ENCODE measurements at regions not wholly inside any gene's neighbourhood (a gene's known extent, or its start where the extent isn't known, plus 50 kb on each side); places are given as distances from the start of the nearest gene placed in this dataset.

GRCh38 chr15:29933042-29933803 is 111.0 kb upstream of the TJP1 start:
- Mint-ChIP-seq H3K27ac (ENCODE audit: unreplicated experiment) (no peak overlapping the region), H3K27me3 (ENCODE audit: low read depth) (peaks cover 3% of the 10 kb centered on the region)
- no peak for TF ChIP-seq CTCF (conservative IDR thresholded peaks at IDR 0.05)

GRCh38 chr15:29926083-29926388 is 103.8 kb upstream of the TJP1 start:
- Mint-ChIP-seq H3K27me3 (ENCODE audit: low read depth) (peaks cover 3% of the 10 kb centered on the region), H3K36me3 (ENCODE audit: low read depth) (no peaks in the 10 kb centered on the region), H3K27ac (ENCODE audit: unreplicated experiment) (no peak overlapping the region), H3K4me1 (peaks cover 12% of the 10 kb centered on the region), H3K9me3 (no peaks in the 10 kb centered on the region), H3K4me3 (no peak overlapping the region)
- DNase-seq (ENCODE audit: low read depth, low spot score), result no peak
- no peak for TF ChIP-seq CTCF (conservative IDR thresholded peaks at IDR 0.05)

More at GRCh38 chr15:29933042-29933803, 111.0 kb upstream of the TJP1 start:
- no peaks in the 10 kb centered on the region for H3K4me1 Mint-ChIP-seq
- no peaks in the 10 kb centered on the region for H3K36me3 Mint-ChIP-seq (ENCODE audit: low read depth)
- no peak for DNase-seq (ENCODE audit: low read depth, low spot score)
- H3K9me3 Mint-ChIP-seq, result no peaks in the 10 kb centered on the region
- H3K4me3 Mint-ChIP-seq, result no peak overlapping the region

DNA sequence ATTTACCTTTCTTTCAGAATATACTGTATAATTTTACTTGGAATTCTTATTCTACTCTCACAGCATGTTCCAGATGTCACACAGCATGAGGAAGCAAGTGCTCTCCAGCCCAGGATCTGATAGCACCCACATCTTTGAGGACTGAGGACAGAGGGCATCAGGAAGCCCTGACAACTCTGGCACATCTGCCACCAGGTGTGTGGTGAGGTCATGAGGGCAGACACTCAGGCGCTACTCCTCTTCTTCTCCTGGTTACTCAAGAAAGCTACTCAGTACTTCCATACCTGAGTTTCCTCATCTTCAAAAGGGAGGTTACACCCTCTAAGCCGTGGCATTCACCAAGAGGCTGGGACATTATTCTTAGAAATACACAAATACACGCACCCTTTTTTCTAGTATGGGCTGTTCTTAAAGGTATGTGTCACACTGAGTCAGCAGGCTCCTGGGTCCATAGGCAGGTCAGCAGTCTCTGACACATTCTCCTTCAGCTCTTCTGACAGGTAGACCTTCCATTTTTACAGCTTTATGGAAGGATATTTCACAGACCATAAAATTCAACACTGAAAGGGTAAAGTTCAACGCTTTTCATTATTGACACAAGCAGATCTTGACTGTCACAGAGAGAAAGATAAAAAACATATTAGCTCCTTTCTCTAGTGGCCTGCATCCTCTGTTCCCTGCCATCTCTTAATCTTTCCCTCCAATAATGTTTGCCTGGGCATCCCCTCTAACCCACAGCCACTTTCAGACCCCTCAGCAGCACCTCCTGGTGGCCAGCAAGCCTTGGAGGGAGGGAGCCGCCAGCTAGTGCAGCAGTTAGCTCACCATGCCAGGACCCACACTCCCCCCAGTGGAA is 103.2 kb upstream of the TJP1 start:
- TF ChIP-seq CTCF (conservative IDR thresholded peaks at IDR 0.05), result peak; percentile 77
- Mint-ChIP-seq H3K27me3 (ENCODE audit: low read depth) (peaks cover 5% of the 10 kb centered on the region), H3K36me3 (ENCODE audit: low read depth) (no peaks in the 10 kb centered on the region), H3K9me3 (no peaks in the 10 kb centered on the region), H3K4me1 (peaks cover 14% of the 10 kb centered on the region), H3K27ac (ENCODE audit: unreplicated experiment) (no peak overlapping the region), H3K4me3 (no peak overlapping the region)
- peak; percentile 82 for DNase-seq (ENCODE audit: low read depth, low spot score)

- H3K4me1 Mint-ChIP-seq, result peaks cover 14% of the 10 kb centered on the region
- DNase-seq (ENCODE audit: low read depth, low spot score), result no peak
- no peak overlapping the region for H3K27ac Mint-ChIP-seq (ENCODE audit: unreplicated experiment)
- TF ChIP-seq CTCF (conservative IDR thresholded peaks at IDR 0.05), result no peak
- no peak overlapping the region for H3K4me3 Mint-ChIP-seq
- H3K36me3 Mint-ChIP-seq (ENCODE audit: low read depth), result no peaks in the 10 kb centered on the region
- peaks cover 5% of the 10 kb centered on the region for H3K27me3 Mint-ChIP-seq (ENCODE audit: low read depth)
- H3K9me3 Mint-ChIP-seq, result no peaks in the 10 kb centered on the region
Observed at GRCh38 chr15:29924750-29925149, 102.5 kb upstream of the TJP1 start.

GRCh38 chr15:29922191-29922590 is 99.9 kb upstream of the TJP1 start:
- H3K4me1 Mint-ChIP-seq, result peaks cover 20% of the 10 kb centered on the region
- H3K27ac Mint-ChIP-seq (ENCODE audit: unreplicated experiment), result no peak overlapping the region
- H3K4me3 Mint-ChIP-seq, result no peak overlapping the region
- H3K27me3 Mint-ChIP-seq (ENCODE audit: low read depth), result peaks cover 5% of the 10 kb centered on the region
- TF ChIP-seq CTCF (conservative IDR thresholded peaks at IDR 0.05), result no peak
- no peaks in the 10 kb centered on the region for H3K36me3 Mint-ChIP-seq (ENCODE audit: low read depth)
- H3K9me3 Mint-ChIP-seq, result no peaks in the 10 kb centered on the region
- DNase-seq (ENCODE audit: low read depth, low spot score), result no peak

Measured in neural crest cell (in vitro differentiated cells).